ENCODE measurements at regions not wholly inside any gene's neighbourhood (a gene's known extent, or its start where the extent isn't known, plus 50 kb on each side); places are given as distances from the start of the nearest gene placed in this dataset.

DNA sequence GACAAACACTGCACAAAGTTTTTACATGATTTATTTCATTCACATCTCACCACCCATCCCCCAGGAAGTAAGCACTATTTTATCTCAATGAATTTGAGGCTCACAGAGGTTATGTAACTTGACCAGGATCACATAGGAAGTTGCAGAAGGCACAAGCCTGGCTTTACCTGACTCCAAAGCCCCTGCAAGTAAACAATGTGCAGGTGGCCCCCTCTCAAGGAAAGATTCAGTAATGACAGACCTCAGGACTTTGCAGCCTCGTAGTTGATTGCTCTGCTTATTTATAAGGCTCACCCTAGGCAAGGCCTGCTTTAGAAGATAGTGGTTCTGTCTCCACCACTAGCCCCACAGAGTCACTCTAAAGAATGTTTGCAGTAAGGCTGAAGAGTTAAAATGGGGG is 79.8 kb upstream of the MDFIC2 start:
- TF ChIP-seq, protein P1, sequence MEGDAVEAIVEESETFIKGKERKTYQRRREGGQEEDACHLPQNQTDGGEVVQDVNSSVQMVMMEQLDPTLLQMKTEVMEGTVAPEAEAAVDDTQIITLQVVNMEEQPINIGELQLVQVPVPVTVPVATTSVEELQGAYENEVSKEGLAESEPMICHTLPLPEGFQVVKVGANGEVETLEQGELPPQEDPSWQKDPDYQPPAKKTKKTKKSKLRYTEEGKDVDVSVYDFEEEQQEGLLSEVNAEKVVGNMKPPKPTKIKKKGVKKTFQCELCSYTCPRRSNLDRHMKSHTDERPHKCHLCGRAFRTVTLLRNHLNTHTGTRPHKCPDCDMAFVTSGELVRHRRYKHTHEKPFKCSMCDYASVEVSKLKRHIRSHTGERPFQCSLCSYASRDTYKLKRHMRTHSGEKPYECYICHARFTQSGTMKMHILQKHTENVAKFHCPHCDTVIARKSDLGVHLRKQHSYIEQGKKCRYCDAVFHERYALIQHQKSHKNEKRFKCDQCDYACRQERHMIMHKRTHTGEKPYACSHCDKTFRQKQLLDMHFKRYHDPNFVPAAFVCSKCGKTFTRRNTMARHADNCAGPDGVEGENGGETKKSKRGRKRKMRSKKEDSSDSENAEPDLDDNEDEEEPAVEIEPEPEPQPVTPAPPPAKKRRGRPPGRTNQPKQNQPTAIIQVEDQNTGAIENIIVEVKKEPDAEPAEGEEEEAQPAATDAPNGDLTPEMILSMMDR (IDR thresholded peaks at IDR 0.05) = no peak
- no peak for TF ChIP-seq POLR2A (IDR thresholded peaks at IDR 0.05)

All from thyroid gland (tissue), 4 donors.